GM21360 (cell line): ENCODE measurements at regions not wholly inside any gene's neighbourhood (a gene's known extent, or its start where the extent isn't known, plus 50 kb on each side); places are given as distances from the start of the nearest gene placed in this dataset.
"Not testable (repeated sequence)": the region's sequence is repeated elsewhere in the genome, so short reads cannot be mapped to it uniquely, and the experiment has no call there.

Source experiments
- ATAC-seq: cut with Tn5 transposase; IDR thresholded peaks from one replicate; pipeline ENCODE4 v1.9.1; 2021; ENCODE audit warnings: mild to moderate bottlenecking, moderate library complexity; ENCODE audit not compliant: unreplicated experiment

GRCh38 chr7:25069900-25070443, 55.1 kb downstream of the CYCS start:
- no peak for ATAC-seq

- no peak for ATAC-seq
Measured at GRCh38 chr7:25068502-25069213, 56.4 kb downstream of the CYCS start.

- no peak for ATAC-seq
Measured at GRCh38 chr7:25067726-25068501, 57.1 kb downstream of the CYCS start.

- ATAC-seq, result no peak
Measured at GRCh38 chr7:25066253-25066652, 58.8 kb downstream of the CYCS start.

- no peak for ATAC-seq
Measured at GRCh38 chr7:25062380-25062779, 62.7 kb downstream of the CYCS start.

GRCh38 chr7:25060487-25061055, 64.5 kb downstream of the CYCS start:
- no peak for ATAC-seq

GRCh38 chr7:25059576-25059975, 65.5 kb downstream of the CYCS start:
- ATAC-seq, result no peak

- ATAC-seq, result no peak
Measured at GRCh38 chr7:25056368-25056767, 68.7 kb downstream of the CYCS start.

GRCh38 chr7:25055520-25056220, 69.4 kb downstream of the CYCS start:
- ATAC-seq, result no peak

- ATAC-seq, result no peak
Measured at GRCh38 chr7:25054819-25055519, 70.1 kb downstream of the CYCS start.

GRCh38 chr7:25050223-25050622, 70.2 kb upstream of the OSBPL3 start:
- ATAC-seq, result no peak

- ATAC-seq, result no peak
Measured at GRCh38 chr7:25048444-25048834, 68.5 kb upstream of the OSBPL3 start.

- ATAC-seq, result not testable (repeated sequence)
Measured at GRCh38 chr7:25047571-25048443, 67.8 kb upstream of the OSBPL3 start.

GRCh38 chr7:25037325-25037724, 57.3 kb upstream of the OSBPL3 start:
- ATAC-seq, result no peak

- no peak for ATAC-seq
Measured at GRCh38 chr7:25035274-25035673, 55.3 kb upstream of the OSBPL3 start.

- no peak for ATAC-seq
Measured at GRCh38 chr7:25034136-25034535, 54.2 kb upstream of the OSBPL3 start.

- ATAC-seq, result no peak
Measured at GRCh38 chr7:25032774-25033743, 53.1 kb upstream of the OSBPL3 start.

- ATAC-seq, result peak; percentile 28
Measured at GRCh38 chr7:25031432-25031831, 51.5 kb upstream of the OSBPL3 start.
